GM13977 (cell line): ENCODE measurements at regions not wholly inside any gene's neighbourhood (a gene's known extent, or its start where the extent isn't known, plus 50 kb on each side); places are given as distances from the start of the nearest gene placed in this dataset.
"Not testable (repeated sequence)": the region's sequence is repeated elsewhere in the genome, so short reads cannot be mapped to it uniquely, and the experiment has no call there.

Source experiments
- DNase-seq: peaks from one replicate; pipeline ENCODE4 v3.0.0; 2012; ENCODE audit warnings: low spot score
- in situ Hi-C: fragments of 300-500 bp; cut with MboI; formaldehyde crosslinking; loops from one replicate; pipeline ENCODE4 v1.12.0; 2022; ENCODE audit warnings: low sequenced_read_pairs, low pct_unique_long_range_greater_than_20kb, mixed read lengths, inconsistent platforms; ENCODE audit not compliant: unreplicated experiment
- TF ChIP-seq, protein P1 (sequence below): IDR thresholded peaks from 2 replicates; pipeline ENCODE4 v1.5.1; 2012; ENCODE audit warnings: mild to moderate bottlenecking, control low read depth; ENCODE audit not compliant: insufficient read depth; ENCODE audit errors: extremely low read depth, missing control alignments

DNA sequence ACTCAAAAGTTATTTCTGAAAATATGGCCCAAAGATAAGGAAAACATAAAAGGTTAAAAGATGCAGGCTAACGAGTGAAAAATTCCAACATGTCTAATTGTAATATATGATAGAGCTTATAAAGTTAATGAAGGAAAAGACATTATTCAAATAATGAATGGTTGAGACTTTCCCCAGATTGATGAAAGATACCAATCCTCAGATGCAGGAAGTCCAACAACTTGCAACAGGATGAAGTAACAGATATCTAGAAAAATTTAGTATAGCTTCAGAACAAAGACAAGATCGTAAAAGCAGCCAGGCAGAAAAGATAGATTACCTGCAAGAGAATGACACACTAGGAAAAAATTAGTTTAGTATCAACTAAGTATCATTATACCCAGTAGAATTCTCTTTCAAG is 546.4 kb upstream of the PPP2R3A start:
- in situ Hi-C loops: no loop called here
- TF ChIP-seq, protein P1, sequence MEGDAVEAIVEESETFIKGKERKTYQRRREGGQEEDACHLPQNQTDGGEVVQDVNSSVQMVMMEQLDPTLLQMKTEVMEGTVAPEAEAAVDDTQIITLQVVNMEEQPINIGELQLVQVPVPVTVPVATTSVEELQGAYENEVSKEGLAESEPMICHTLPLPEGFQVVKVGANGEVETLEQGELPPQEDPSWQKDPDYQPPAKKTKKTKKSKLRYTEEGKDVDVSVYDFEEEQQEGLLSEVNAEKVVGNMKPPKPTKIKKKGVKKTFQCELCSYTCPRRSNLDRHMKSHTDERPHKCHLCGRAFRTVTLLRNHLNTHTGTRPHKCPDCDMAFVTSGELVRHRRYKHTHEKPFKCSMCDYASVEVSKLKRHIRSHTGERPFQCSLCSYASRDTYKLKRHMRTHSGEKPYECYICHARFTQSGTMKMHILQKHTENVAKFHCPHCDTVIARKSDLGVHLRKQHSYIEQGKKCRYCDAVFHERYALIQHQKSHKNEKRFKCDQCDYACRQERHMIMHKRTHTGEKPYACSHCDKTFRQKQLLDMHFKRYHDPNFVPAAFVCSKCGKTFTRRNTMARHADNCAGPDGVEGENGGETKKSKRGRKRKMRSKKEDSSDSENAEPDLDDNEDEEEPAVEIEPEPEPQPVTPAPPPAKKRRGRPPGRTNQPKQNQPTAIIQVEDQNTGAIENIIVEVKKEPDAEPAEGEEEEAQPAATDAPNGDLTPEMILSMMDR: no peak
- no peak for DNase-seq

GRCh38 chr3:135426508-135426907 is 539.0 kb upstream of the PPP2R3A start:
- in situ Hi-C loops: no loop called here
- no peak for DNase-seq
- TF ChIP-seq, protein P1: no peak

DNA sequence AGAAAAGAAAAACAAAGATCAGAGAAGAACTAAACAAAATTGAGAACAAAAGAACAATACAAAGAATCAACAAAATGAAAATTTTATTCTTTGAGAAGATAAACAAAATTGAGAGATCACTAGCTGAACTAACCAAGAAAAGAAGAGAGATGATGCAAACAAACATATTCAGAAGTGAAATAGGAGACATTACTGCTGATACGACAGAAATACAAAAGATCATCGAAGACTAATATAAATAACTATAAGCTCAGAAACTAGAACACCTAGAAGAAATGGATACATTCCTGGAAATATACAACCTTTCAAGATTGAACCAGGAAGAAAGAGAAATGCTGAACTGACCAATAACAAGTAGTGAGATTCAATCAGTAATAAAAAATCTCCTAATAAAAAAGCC is 533.1 kb upstream of the PPP2R3A start:
- TF ChIP-seq, protein P1: no peak
- no peak for DNase-seq
- in situ Hi-C loops: no loop called here

DNA sequence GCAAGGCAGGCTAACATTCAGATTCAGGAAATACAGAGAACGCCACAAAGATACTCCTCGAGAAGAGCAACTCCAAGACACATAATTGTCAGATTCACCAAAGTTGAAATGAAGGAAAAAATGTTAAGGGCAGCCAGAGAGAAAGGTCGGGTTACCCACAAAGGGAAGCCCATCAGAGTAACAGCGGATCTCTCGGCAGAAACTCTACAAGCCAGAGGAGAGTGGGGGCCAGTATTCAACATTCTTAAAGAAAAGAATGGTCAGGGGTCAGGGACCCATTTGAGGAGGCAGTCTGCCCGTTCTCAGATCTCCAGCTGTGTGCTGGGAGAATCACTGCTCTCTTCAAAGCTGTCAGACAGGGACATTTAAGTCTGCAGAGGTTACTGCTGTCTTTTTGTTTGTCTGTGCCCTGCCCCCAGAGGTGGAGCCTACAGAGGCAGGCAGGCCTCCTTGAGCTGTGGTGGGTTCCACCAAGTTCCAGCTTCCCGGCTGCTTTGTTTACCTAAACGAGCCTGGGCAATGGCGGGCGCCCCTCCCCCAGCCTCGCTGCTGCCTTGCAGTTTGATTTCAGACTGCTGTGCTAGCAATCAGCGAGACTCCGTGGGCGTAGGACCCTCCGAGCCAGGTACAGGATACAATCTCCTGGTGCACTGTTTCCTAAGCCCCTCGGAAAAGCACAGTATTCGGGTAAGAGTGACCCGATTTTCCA is 526.5 kb upstream of the PPP2R3A start:
- DNase-seq, in situ Hi-C loops: not testable (repeated sequence)

DNA sequence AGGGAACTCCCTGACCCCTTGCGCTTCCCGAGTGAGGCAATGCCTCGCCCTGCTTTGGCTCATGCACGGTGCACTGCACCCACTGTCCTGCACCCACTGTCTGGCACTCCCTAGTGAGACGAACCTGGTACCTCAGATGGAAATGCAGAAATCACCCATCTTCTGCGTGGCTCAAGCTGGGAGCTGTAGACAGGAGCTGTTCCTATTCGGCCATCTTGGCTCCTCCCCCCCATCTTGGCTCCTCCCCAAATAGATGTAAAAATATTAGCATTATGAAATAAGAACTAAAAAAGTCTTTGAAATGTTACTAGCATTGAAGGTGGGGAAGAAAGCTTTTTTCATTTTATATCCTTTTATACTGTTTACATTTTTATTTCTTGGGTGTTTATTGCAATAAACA is 525.9 kb upstream of the PPP2R3A start:
- in situ Hi-C loops, DNase-seq: not testable (repeated sequence)

DNA sequence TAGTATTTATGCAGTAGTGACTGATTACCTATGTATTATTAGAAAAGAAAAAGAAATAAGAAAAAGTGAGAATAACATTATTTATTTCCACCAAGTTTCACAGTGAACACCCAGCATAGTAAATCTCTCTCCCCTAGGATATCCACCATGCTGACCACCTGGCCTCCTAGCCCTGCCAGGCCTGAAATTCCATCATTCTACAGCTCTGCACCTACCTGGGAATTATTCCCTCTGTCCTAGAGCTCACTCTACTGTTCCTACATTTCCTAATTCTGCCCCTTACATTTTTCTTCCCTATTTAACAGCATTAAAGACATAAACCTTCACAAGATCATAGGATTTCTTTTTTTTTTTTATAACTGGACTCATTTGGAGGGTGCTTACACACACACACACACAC is 525.3 kb upstream of the PPP2R3A start:
- DNase-seq: no peak
- TF ChIP-seq, protein P1: no peak
- in situ Hi-C loops: no loop called here

GRCh38 chr3:135440746-135441145 is 524.8 kb upstream of the PPP2R3A start:
- TF ChIP-seq, protein P1: no peak
- DNase-seq: no peak
- in situ Hi-C loops: no loop called here

DNA sequence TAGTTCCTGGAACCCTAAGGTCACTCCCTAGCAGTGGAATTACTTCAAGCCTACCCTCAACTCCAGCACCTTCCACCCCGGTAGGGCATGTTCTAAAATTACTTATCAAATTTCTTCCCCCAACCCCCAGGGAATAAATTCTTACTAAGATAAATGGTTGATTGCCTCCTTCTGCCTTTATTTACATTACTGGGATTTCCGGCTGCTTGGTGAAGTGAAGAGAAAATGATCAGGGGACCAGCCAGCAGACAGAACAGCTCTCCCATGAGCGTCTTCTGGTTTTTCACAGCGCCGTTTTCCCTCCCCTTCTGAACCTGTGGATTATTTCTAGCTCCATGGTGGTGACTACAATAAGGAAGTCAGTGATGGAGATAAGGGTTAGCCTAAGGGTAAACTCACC is 521.5 kb upstream of the PPP2R3A start:
- TF ChIP-seq, protein P1: no peak
- no peak for DNase-seq
- in situ Hi-C loops: no loop called here
